Ovary (tissue), 3 donors: ENCODE measurements at regions not wholly inside any gene's neighbourhood (a gene's known extent, or its start where the extent isn't known, plus 50 kb on each side); places are given as distances from the start of the nearest gene placed in this dataset.

ENCODE experiments used
- CTCF ChIP-seq, 3 donors: fragments of 450-650 bp in 2 of 3; fragments of 200-600 bp in 1 of 3; IDR thresholded peaks; one replicate each; pipeline versions ENCODE4 v1.5.1 to v1.8.0; 2016 to 2022; ENCODE audit warnings: antibody characterized with exemption in 3 of 3, mild to moderate bottlenecking in 1 of 3
- POLR2A ChIP-seq: fragments of 450-650 bp; IDR thresholded peaks from one replicate; pipeline ENCODE4 v1.6.1; 2017; ENCODE audit warnings: antibody characterized with exemption, mild to moderate bottlenecking, moderate library complexity
- donor health status: DM: no; HTN: no; CAD: no.

- TF ChIP-seq CTCF (IDR thresholded peaks at IDR 0.05), result no peak
- no peak for TF ChIP-seq POLR2A
Measured at GRCh38 chr18:24683925-24684324, 223.5 kb downstream of the HRH4 start.
